Activated naive CD8-positive, alpha-beta T cell treated with anti-CD3 and anti-CD28 coated beads for 36 hours (primary cell): ENCODE measurements at regions not wholly inside any gene's neighbourhood (a gene's known extent, or its start where the extent isn't known, plus 50 kb on each side); places are given as distances from the start of the nearest gene placed in this dataset.
"Not testable (repeated sequence)": the region's sequence is repeated elsewhere in the genome, so short reads cannot be mapped to it uniquely, and the experiment has no call there.

Experiments used
- DNase-seq: peaks from one replicate; pipeline ENCODE4 v3.0.0; 2021
- H3K27ac Mint-ChIP-seq: one replicate; pipeline ENCODE4 v1.8.0; 2022; ENCODE audit warnings: mild to moderate bottlenecking, moderate library complexity, mixed read lengths
- H3K27me3 Mint-ChIP-seq: one replicate; pipeline ENCODE4 v1.8.0; 2022; ENCODE audit warnings: mild to moderate bottlenecking, mixed read lengths
- H3K36me3 Mint-ChIP-seq: one replicate; pipeline ENCODE4 v1.8.0; 2021; ENCODE audit warnings: mild to moderate bottlenecking, mixed read lengths
- H3K4me1 Mint-ChIP-seq: one replicate; pipeline ENCODE4 v1.8.0; 2021; ENCODE audit warnings: mixed read lengths
- H3K4me3 Mint-ChIP-seq: one replicate; pipeline ENCODE4 v1.8.0; 2022; ENCODE audit warnings: mild to moderate bottlenecking, moderate library complexity, mixed read lengths
- H3K9me3 Mint-ChIP-seq: one replicate; pipeline ENCODE4 v1.8.0; 2022; ENCODE audit warnings: mixed read lengths

DNA sequence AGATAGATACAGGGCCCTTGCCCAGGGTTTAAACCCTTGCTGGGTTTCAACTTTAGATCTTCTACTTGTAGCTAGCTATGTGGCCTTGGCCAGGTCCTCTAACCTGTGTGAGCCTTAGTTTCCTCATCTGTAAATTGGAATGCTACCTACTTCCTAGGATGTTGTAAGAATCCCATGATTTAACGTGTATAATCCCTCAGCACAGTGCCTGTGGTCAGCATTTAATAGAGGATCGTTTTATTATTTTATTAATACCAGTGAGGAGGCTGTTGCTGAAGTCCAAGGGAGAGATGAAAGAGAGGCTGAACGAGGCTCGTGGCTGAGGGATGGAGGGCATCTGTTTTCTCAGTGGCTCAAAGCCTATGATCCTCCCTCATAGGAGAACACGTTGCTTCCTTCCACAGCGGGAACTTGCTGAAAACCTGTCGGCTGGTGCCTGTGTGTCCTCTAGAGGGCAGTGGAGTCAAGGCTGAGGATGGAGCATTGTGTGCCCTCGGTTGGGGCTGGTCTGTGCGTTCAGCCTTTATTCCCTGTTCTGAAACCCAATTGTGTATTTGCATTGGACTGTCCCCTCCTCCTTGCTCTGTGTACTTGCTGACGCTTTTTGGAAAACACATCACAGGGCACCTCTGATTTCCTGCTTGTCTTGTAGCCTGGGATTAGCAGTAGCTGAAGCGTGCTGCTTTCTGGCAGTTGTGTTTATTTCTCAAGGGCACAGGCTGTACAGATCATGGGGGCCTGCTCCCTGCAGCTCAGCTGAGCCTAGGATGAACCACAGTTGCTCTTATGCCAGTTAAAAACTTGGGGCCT is 104.3 kb downstream of the PROP1 start:
- H3K9me3 Mint-ChIP-seq, H3K4me1 Mint-ChIP-seq, H3K36me3 Mint-ChIP-seq, H3K4me3 Mint-ChIP-seq, H3K27ac Mint-ChIP-seq, H3K27me3 Mint-ChIP-seq: not testable (repeated sequence)
- peak; percentile 34 for DNase-seq

DNA sequence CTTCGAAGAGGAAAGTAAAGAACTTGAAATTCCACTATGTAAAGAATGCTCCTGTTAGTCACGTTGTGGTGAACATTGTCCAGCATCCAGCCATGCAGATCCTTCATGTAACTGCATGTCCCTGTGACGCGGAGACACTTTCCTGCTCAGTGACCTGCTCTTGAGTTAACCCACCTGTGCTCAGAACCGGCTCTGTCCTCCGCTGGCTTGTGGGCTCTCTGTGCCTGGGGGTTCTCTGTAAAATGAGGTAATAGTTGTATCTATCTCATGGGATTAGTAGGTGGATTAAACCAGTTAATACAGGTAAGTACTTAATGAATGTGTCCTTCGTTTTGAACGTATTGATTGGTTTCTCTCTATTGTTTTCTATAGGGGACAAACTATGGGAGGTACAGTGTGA is 100.6 kb upstream of the FAM153A start:
- H3K4me1 Mint-ChIP-seq, H3K27ac Mint-ChIP-seq, H3K36me3 Mint-ChIP-seq, DNase-seq, H3K27me3 Mint-ChIP-seq, H3K4me3 Mint-ChIP-seq, H3K9me3 Mint-ChIP-seq: not testable (repeated sequence)

DNA sequence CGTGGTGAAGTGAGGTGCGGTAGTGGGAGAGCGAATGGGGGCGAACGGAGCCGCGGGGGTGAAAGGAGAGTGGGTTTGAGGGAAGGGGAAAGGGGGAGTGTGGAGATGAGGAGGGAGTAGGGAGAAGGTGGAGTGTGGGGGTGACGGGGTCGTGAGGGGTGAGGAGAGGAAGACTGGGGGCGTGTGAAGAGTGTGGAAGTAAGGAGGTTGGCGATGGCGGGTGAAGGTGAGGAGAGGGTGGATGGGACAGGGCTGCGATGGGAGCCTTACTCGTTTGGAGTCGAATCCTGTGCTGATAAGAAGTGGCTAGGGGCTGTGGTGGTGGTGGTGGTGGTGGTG is 93.2 kb upstream of the FAM153A start:
- H3K36me3 Mint-ChIP-seq, H3K27me3 Mint-ChIP-seq: not testable (repeated sequence)

DNA sequence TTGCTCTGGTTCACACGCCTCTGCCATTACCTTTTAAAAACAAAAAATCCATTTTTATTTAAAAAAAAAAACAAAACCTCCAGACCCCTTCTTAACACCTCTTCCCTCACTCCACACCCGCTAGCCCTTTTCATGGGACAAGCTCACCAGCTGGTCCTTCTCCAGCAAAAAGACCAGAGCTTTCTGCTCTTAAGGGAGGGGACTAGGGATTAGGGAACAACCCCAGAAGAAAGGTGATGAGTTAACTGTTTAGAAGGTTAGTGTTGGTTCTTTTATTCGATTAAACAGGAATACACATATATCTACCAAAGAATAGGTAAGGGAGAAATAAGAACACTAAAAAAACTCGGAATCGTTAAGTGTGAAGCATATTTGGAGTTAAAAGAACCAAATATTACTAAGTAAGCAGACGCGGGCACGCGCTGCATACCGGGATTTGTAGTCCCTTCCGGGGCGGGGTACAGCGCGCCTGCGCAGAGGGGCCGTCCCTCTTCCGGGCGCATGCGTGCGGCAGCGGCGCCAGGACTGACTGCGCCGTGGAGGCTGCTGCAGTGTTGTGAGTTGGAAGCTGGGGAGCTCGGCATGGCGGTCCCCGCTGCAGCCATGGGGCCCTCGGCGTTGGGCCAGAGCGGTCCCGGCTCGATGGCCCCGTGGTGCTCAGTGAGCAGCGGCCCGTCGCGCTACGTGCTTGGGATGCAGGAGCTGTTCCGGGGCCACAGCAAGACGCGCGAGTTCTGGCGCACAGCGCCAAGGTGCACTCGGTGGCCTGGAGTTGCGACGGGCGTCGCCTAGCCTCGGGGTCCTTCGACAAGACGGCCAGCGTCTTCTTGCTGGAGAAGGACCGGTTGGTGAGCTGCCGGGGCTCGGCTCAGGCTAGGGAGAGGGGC is 92.6 kb upstream of the FAM153A start:
- not testable (repeated sequence) for H3K36me3 Mint-ChIP-seq, H3K27me3 Mint-ChIP-seq, H3K9me3 Mint-ChIP-seq, H3K4me1 Mint-ChIP-seq
- Mint-ChIP-seq H3K27ac (peak overlapping the region; percentile 79), H3K4me3 (peak overlapping the region; percentile 85)
- DNase-seq = peak; percentile 26

More for the DNA sequence above, 93.2 kb upstream of the FAM153A start:
- Mint-ChIP-seq H3K27ac (peak overlapping the region; percentile 79), H3K4me3 (peak overlapping the region; percentile 85)
- not testable (repeated sequence) for H3K9me3 Mint-ChIP-seq, H3K4me1 Mint-ChIP-seq, DNase-seq

DNA sequence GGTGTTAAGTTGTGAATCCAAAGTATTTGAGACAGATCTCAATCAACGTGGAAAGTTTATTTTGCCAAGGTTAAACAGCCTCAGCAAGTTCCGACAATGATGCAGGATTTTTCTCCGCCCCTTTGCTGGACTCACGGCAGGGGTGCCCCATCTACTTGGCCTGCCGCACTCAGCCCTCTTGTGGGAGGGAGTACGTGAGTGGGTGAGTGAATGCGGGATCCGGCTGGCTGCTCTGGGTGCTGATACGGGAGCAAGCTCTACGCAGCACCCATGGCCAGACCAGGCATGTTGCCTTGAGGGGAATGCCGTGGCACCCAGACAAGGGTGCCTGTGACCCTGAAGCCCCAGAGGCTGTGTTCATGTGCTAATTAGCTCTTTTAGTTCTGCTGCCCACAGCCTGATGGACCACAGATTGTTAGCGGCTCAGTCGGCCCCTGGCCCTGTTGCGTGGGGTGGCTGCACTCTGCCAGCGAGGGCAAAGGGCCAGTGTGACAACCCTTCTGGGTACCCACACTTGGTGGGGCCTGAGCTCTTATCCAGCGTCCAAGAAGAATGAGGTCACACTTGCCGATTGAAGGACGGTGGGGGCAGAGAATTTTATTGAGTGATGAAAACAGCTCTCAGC is 81.2 kb upstream of the FAM153A start:
- not testable (repeated sequence) for H3K27ac Mint-ChIP-seq, H3K9me3 Mint-ChIP-seq, H3K27me3 Mint-ChIP-seq, H3K4me3 Mint-ChIP-seq, H3K4me1 Mint-ChIP-seq, H3K36me3 Mint-ChIP-seq, DNase-seq

DNA sequence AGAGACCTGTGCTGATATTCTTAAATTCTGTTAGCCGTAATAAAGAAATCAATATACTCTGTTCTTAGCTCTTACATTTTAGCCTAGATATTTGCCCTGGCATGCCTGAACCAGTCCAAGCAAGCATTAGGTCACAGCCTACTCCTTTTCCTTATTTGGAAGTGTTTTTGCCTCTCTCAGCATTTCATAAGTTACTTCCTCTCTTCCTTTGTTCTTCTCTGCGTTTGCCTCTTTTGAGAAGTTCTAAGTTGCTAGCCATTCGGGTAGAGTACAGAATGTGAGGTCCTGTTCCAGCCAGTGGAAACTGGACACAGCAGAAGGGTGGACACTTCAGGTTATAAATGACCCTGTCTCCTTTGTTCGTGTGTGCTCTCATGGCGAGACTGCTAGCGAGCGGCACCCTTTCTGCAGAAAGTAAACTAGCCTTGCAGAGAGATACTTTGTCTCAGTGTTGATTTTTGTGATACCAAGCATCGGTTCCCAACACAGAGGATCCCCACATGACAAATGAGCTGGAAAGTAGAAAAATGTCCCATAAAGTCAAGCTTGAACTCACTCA is 75.0 kb upstream of the FAM153A start:
- DNase-seq, H3K4me1 Mint-ChIP-seq, H3K27ac Mint-ChIP-seq, H3K4me3 Mint-ChIP-seq, H3K36me3 Mint-ChIP-seq, H3K9me3 Mint-ChIP-seq, H3K27me3 Mint-ChIP-seq: not testable (repeated sequence)

DNA sequence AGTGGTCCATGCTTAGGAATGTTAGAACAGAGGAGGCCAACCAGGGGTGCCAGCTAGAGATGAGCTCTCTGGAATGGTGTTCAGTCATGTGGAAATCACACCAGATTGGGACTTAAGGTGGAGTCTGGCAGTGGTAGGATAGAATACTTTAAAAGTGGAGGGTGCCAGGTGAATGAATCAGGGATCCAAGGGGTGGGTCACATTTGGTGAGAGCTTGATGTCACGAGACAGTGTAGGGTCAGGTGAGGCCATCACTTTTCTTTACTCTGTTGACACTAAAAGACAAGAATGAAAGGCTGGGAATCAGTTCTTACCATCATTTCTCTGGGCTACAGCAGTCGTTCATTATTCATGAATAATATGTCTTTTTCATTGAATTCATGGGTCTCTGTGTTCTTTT is 73.8 kb upstream of the FAM153A start:
- DNase-seq, H3K27ac Mint-ChIP-seq, H3K36me3 Mint-ChIP-seq, H3K9me3 Mint-ChIP-seq, H3K27me3 Mint-ChIP-seq, H3K4me1 Mint-ChIP-seq, H3K4me3 Mint-ChIP-seq: not testable (repeated sequence)

DNA sequence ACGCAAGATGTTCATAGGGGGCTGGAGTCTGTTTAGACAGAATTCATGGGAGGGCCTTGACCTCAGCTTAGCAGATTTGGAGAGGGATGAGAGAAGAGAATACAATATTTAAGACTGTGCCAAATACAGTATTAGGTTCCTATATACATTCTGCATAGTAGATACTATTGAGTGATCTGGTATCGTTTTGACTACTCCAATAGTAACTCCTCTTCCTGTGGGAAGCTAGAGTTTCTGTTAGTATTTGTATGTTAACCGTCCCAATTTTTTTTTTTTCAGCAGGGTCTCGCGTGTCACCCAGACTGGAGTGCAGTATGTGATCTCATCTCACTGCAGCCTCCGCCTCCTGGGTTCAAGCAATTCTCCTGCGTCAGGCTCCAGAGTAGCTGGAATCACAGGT is 65.2 kb upstream of the FAM153A start:
- H3K4me3 Mint-ChIP-seq, DNase-seq, H3K27me3 Mint-ChIP-seq, H3K27ac Mint-ChIP-seq, H3K36me3 Mint-ChIP-seq, H3K9me3 Mint-ChIP-seq, H3K4me1 Mint-ChIP-seq: not testable (repeated sequence)

DNA sequence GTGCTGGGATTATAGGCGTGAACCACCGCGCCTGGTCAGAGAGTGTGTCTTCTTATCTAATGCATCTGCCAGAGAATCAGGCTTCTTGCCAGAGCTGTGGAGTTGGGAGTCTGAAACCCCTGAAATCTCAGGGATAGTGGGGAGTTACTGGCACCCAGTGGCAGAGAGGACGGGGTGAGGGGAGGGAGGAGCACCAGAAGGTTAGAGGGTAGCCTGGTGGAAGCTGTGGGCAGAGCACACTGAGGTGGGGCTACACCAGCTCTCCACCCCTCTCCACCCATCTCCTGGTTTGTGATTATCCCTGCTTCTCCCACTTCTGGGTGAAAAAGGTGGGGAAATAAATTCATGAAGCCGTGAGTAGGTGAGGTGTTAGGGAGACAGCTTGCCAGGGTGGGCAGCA is 63.9 kb upstream of the FAM153A start:
- not testable (repeated sequence) for H3K4me1 Mint-ChIP-seq, H3K27ac Mint-ChIP-seq, H3K36me3 Mint-ChIP-seq, H3K9me3 Mint-ChIP-seq, H3K4me3 Mint-ChIP-seq, DNase-seq, H3K27me3 Mint-ChIP-seq

DNA sequence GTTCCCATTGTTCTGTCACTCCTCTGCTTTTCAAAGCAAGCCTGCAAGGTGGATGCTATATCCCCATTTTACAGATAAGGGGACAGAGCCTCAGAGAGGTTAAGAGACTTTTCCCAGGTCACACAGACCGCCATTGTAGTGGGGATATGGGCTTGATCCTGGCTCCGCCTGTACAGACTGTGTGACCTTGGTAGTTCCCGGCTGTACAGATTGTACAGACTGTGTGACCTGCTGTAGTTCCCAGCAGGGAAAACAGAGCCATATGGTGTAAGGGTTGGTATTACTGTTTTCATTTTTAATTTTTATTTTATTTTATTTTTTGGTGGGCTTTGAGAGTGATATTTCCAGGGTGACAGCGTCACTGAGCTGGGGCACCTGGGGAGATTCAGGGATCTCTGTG is 63.2 kb upstream of the FAM153A start:
- H3K27ac Mint-ChIP-seq, H3K4me3 Mint-ChIP-seq, H3K27me3 Mint-ChIP-seq, H3K36me3 Mint-ChIP-seq, H3K4me1 Mint-ChIP-seq, DNase-seq, H3K9me3 Mint-ChIP-seq: not testable (repeated sequence)

DNA sequence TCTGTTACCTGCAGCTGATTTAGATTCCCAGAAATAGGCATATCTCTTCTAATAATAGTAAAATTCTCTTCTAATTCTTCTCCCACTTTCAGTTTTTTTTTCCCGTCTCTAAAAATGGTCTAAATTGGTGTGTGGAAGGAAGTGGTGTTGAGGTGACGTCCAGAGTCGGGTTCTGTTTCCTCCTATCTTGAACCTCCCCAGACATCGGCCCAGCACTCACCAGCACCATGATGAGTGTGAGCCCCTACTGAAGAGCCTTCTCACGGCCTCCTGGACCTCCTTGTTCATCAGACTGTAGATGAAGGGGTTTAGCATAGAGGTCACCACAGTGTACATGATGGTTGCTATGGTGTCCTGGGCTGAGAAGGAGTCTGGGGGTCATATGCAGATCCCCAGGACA is 53.5 kb upstream of the FAM153A start:
- not testable (repeated sequence) for H3K9me3 Mint-ChIP-seq, DNase-seq, H3K27me3 Mint-ChIP-seq, H3K36me3 Mint-ChIP-seq
- Mint-ChIP-seq H3K4me3 (peak overlapping the region; percentile 80), H3K27ac (peak overlapping the region; percentile 80), H3K4me1 (peaks cover 11% of the 10 kb centered on the region)
